ENCODE measurements at regions not wholly inside any gene's neighbourhood (a gene's known extent, or its start where the extent isn't known, plus 50 kb on each side); places are given as distances from the start of the nearest gene placed in this dataset.
A peak's percentile ranks its signal among the peaks of the same experiment; 100 is the strongest.

DNA sequence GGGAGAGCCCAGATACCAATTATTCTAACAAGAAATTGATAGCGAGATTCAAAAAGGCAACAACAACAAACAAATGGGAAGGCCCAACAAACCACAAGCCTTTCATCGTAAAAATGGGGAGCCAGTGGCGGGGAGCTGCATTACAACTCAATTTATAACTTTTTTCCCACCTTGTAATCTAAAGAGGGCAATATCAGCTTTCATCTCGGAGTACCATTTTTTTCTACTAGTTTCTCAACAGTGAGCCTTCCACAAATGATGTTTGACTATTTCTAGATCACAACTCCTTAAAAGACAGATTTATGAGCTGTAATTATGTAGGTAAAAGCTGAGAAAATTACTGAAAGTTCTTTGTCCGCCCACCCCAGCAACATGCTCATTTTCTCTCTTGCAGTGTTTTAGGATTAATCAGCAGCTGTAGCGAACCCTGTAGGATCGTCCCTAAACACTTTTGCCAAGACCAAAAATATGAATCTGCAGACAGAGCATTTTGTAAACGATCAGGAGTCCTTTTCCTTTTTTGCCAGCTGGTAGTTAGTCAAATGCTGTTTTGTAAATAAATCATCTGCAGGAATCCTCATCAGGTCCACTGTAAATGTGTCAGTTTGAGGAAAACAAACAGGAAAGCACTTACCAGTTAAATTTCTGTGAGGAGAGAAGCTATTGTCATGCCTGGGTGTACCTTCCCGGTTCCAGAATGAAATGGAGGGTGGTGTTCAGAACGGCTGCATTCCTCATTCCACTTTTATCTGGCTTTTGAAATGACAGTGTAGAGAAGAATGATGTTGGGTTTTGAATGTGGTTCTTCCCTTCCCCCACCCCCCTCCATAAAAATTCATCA, 53.2 kb downstream of the EEF1B2 start:
- Histone ChIP-seq H3K27ac (ENCODE audit: low read depth in 2 of 2, low read length in 1 of 2) (peak overlapping the region; percentile 52 to 63), H3K4me3 (ENCODE audit: low read depth in 1 of 2, low read length in 2 of 2) (no peak overlapping the region), H3K9me3 (ENCODE audit: control insufficient read depth in 2 of 2, insufficient read depth in 1 of 2, low read depth in 1 of 2, low read length in 1 of 2) (no peaks in the 10 kb centered on the region), H3K27me3 (ENCODE audit: control insufficient read depth in 1 of 2, insufficient read depth in 2 of 2, low read length in 2 of 2) (no peaks in the 10 kb centered on the region), H3K4me1 (ENCODE audit: control insufficient read depth in 2 of 2, insufficient read depth in 2 of 2, low read length in 1 of 2) (no peaks in the 10 kb centered on the region), H3K36me3 (ENCODE audit: control insufficient read depth in 2 of 2, insufficient read depth in 2 of 2, low read length in 1 of 2) (no peaks in the 10 kb centered on the region)
- 39 to 41% methylated on average over 10 of the region's 10 CpGs for WGBS, 2 donors

DNA sequence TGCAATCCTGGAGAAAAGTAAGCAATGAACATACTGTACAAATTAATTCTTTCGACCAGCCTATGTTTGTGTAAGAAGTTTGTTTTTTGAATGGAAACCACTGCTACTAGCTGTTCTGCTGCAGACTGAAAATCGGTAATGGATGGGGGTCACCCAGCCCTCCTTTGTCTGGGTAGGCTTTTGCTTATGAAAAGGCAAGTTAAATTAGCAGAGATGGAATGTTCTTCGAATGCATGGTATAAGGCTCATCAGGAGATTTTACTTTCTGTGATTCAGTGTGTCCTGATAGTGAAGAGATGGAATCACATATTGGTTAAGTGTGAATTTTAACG, 53.8 kb downstream of the EEF1B2 start:
- peak overlapping the region in 1 of 2 donors; percentile 52 for H3K27ac ChIP-seq (ENCODE audit: low read depth in 2 of 2, low read length in 1 of 2)
- H3K36me3 ChIP-seq (ENCODE audit: control insufficient read depth in 2 of 2, insufficient read depth in 2 of 2, low read length in 1 of 2) = no peaks in the 10 kb centered on the region
- H3K27me3 ChIP-seq (ENCODE audit: control insufficient read depth in 1 of 2, insufficient read depth in 2 of 2, low read length in 2 of 2) = no peaks in the 10 kb centered on the region
- H3K4me3 ChIP-seq (ENCODE audit: low read depth in 1 of 2, low read length in 2 of 2) = no peak overlapping the region
- 28 to 37% methylated on average over 4 of the region's 4 CpGs for WGBS, 2 donors
- H3K4me1 ChIP-seq (ENCODE audit: control insufficient read depth in 2 of 2, insufficient read depth in 2 of 2, low read length in 1 of 2) = no peaks in the 10 kb centered on the region
- no peaks in the 10 kb centered on the region for H3K9me3 ChIP-seq (ENCODE audit: control insufficient read depth in 2 of 2, insufficient read depth in 1 of 2, low read depth in 1 of 2, low read length in 1 of 2)

DNA sequence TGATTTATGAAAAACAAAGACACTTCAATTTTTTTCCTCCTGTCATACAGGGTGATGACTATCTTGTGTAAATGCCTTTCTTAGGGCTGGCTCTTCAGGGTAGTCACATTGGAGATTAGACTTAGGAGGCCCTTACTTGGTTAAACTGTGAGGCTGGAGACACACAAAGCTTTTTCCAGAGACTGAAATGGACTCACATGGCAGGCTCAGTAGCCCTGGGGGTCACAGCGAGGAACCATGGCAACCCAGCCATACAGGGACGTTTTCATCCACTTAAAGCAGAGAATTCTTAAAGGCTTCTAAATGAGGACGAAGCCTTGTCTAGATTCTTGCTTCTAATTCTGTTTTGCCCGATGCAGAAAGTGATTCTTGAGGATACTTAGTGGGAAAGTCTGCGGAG, 57.3 kb upstream of the ZDBF2 start:
- Histone ChIP-seq H3K9me3 (ENCODE audit: control insufficient read depth in 2 of 2, insufficient read depth in 1 of 2, low read depth in 1 of 2, low read length in 1 of 2) (peaks cover 0 to 3% of the 10 kb centered on the region in 2 donors), H3K36me3 (ENCODE audit: control insufficient read depth in 2 of 2, insufficient read depth in 2 of 2, low read length in 1 of 2) (no peaks in the 10 kb centered on the region), H3K4me3 (ENCODE audit: low read depth in 1 of 2, low read length in 2 of 2) (no peak overlapping the region)

DNA sequence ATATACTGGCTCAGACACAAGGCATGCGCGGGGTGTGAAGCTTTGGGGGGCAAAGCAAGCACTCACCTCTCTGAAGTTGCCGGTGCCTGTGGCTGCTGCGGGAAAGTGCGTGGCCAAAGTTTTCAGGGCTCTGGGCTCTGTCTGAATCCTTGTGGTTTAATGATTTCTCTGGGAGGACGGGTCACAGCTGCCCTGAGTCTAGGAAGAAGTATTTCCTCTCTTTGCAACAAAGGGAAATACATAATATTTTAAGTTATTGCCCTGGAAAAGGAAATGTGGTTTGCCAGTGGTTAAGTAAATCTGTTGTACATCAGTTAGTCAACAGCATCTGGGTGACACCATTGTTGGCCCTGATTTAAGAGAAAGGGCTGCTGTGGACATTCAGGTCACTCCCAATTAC, 56.7 kb upstream of the ZDBF2 start:
- Histone ChIP-seq H3K9me3 (ENCODE audit: control insufficient read depth in 2 of 2, insufficient read depth in 1 of 2, low read depth in 1 of 2, low read length in 1 of 2) (peaks cover 0 to 3% of the 10 kb centered on the region in 2 donors), H3K36me3 (ENCODE audit: control insufficient read depth in 2 of 2, insufficient read depth in 2 of 2, low read length in 1 of 2) (no peaks in the 10 kb centered on the region), H3K27me3 (ENCODE audit: control insufficient read depth in 1 of 2, insufficient read depth in 2 of 2, low read length in 2 of 2) (no peaks in the 10 kb centered on the region), H3K27ac (ENCODE audit: low read depth in 2 of 2, low read length in 1 of 2) (no peak overlapping the region), H3K4me1 (ENCODE audit: control insufficient read depth in 2 of 2, insufficient read depth in 2 of 2, low read length in 1 of 2) (no peaks in the 10 kb centered on the region), H3K4me3 (ENCODE audit: low read depth in 1 of 2, low read length in 2 of 2) (no peak overlapping the region)
- 30 to 37% methylated on average over 6 of the region's 6 CpGs for WGBS, 2 donors

More for the DNA sequence above, 57.3 kb upstream of the ZDBF2 start:
- no peaks in the 10 kb centered on the region for H3K27me3 ChIP-seq (ENCODE audit: control insufficient read depth in 1 of 2, insufficient read depth in 2 of 2, low read length in 2 of 2)
- H3K27ac ChIP-seq (ENCODE audit: low read depth in 2 of 2, low read length in 1 of 2) = no peak overlapping the region
- no peaks in the 10 kb centered on the region for H3K4me1 ChIP-seq (ENCODE audit: control insufficient read depth in 2 of 2, insufficient read depth in 2 of 2, low read length in 1 of 2)
- WGBS, 2 donors = 53 to 65% methylated on average over 5 of the region's 5 CpGs

GRCh38 chr2:206218156-206218555, 56.3 kb upstream of the ZDBF2 start:
- peaks cover 0 to 3% of the 10 kb centered on the region in 2 donors for H3K9me3 ChIP-seq (ENCODE audit: control insufficient read depth in 2 of 2, insufficient read depth in 1 of 2, low read depth in 1 of 2, low read length in 1 of 2)
- no peaks in the 10 kb centered on the region for H3K36me3 ChIP-seq (ENCODE audit: control insufficient read depth in 2 of 2, insufficient read depth in 2 of 2, low read length in 1 of 2)

DNA sequence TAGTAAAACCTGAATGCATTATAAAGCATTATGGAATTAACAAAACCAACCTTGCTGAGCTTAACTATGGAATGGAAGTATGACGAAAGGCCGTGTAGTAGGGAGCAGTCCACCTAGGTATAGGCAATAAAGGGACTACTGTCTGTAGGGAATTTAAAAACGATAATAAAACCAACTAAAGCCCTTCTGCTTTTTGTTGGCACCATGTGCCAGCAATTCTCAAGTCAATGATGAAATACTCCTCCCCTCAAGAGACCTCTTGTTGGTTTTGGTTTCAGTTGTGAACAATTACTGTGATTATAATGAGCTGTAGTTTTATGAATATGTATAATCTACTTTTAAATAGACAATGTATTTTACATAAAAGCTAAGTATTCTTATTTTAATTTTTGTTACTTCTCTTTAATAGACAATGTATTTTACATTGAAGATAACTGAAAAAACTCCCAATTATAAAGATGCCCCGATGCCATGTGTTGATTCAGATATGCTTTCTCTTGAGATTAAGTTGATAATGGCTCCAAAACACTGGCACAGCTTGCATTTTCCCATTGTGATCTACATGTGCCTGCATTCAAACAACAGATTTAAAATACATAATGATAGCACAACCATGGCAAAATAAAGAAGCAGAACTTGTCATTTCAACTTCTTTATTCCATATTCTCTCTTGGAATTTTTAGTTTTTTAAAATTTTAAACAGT, 55.5 kb upstream of the ZDBF2 start:
- Histone ChIP-seq H3K4me3 (ENCODE audit: low read depth in 1 of 2, low read length in 2 of 2) (no peak overlapping the region), H3K4me1 (ENCODE audit: control insufficient read depth in 2 of 2, insufficient read depth in 2 of 2, low read length in 1 of 2) (no peaks in the 10 kb centered on the region), H3K9me3 (ENCODE audit: control insufficient read depth in 2 of 2, insufficient read depth in 1 of 2, low read depth in 1 of 2, low read length in 1 of 2) (peaks cover 0 to 3% of the 10 kb centered on the region in 2 donors), H3K36me3 (ENCODE audit: control insufficient read depth in 2 of 2, insufficient read depth in 2 of 2, low read length in 1 of 2) (no peaks in the 10 kb centered on the region), H3K27me3 (ENCODE audit: control insufficient read depth in 1 of 2, insufficient read depth in 2 of 2, low read length in 2 of 2) (no peaks in the 10 kb centered on the region), H3K27ac (ENCODE audit: low read depth in 2 of 2, low read length in 1 of 2) (no peak overlapping the region)
- 69 to 73% methylated on average over 4 of the region's 4 CpGs for WGBS, 2 donors

More at GRCh38 chr2:206218156-206218555, 56.3 kb upstream of the ZDBF2 start:
- Histone ChIP-seq H3K27ac (ENCODE audit: low read depth in 2 of 2, low read length in 1 of 2) (no peak overlapping the region), H3K27me3 (ENCODE audit: control insufficient read depth in 1 of 2, insufficient read depth in 2 of 2, low read length in 2 of 2) (no peaks in the 10 kb centered on the region), H3K4me3 (ENCODE audit: low read depth in 1 of 2, low read length in 2 of 2) (no peak overlapping the region), H3K4me1 (ENCODE audit: control insufficient read depth in 2 of 2, insufficient read depth in 2 of 2, low read length in 1 of 2) (no peaks in the 10 kb centered on the region)
- WGBS, 2 donors = 91 to 92% methylated on average over 4 of the region's 4 CpGs

DNA sequence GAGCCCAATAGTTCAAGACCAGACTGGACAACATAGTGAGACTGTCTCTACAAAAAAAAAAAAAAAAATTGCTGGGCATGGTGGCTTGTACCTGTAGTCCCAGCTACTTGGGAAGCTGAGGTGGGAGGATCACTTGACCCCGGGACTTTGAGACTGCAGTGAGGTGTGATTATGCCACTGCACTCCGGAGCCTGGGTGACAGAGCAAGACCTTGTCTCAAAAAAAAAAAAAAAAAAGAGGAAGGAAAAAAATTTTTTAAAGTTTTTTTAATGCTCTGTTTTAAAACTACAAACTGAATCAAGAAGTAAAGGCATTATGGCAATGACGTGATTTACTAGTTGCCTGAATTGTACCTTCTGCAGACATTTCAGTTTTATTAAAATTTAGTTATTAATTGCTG, 54.5 kb upstream of the ZDBF2 start:
- peaks cover 0 to 3% of the 10 kb centered on the region in 2 donors for H3K9me3 ChIP-seq (ENCODE audit: control insufficient read depth in 2 of 2, insufficient read depth in 1 of 2, low read depth in 1 of 2, low read length in 1 of 2)
- H3K27ac ChIP-seq (ENCODE audit: low read depth in 2 of 2, low read length in 1 of 2) = no peak overlapping the region
- 48 to 60% methylated on average over 3 of the region's 3 CpGs for WGBS, 2 donors
- H3K27me3 ChIP-seq (ENCODE audit: control insufficient read depth in 1 of 2, insufficient read depth in 2 of 2, low read length in 2 of 2) = no peaks in the 10 kb centered on the region
- no peaks in the 10 kb centered on the region for H3K4me1 ChIP-seq (ENCODE audit: control insufficient read depth in 2 of 2, insufficient read depth in 2 of 2, low read length in 1 of 2)
- H3K36me3 ChIP-seq (ENCODE audit: control insufficient read depth in 2 of 2, insufficient read depth in 2 of 2, low read length in 1 of 2) = no peaks in the 10 kb centered on the region
- H3K4me3 ChIP-seq (ENCODE audit: low read depth in 1 of 2, low read length in 2 of 2) = no peak overlapping the region

GRCh38 chr2:206220997-206221396, 53.5 kb upstream of the ZDBF2 start:
- no peak overlapping the region for H3K27ac ChIP-seq (ENCODE audit: low read depth in 2 of 2, low read length in 1 of 2)
- H3K9me3 ChIP-seq (ENCODE audit: control insufficient read depth in 2 of 2, insufficient read depth in 1 of 2, low read depth in 1 of 2, low read length in 1 of 2) = peaks cover 0 to 3% of the 10 kb centered on the region in 2 donors
- 86 to 88% methylated on average over 3 of the region's 3 CpGs for WGBS, 2 donors

More at GRCh38 chr2:206220997-206221396, 53.5 kb upstream of the ZDBF2 start:
- Histone ChIP-seq H3K4me3 (ENCODE audit: low read depth in 1 of 2, low read length in 2 of 2) (no peak overlapping the region), H3K4me1 (ENCODE audit: control insufficient read depth in 2 of 2, insufficient read depth in 2 of 2, low read length in 1 of 2) (no peaks in the 10 kb centered on the region), H3K36me3 (ENCODE audit: control insufficient read depth in 2 of 2, insufficient read depth in 2 of 2, low read length in 1 of 2) (no peaks in the 10 kb centered on the region), H3K27me3 (ENCODE audit: control insufficient read depth in 1 of 2, insufficient read depth in 2 of 2, low read length in 2 of 2) (no peaks in the 10 kb centered on the region)
